ENCODE measurements at regions not wholly inside any gene's neighbourhood (a gene's known extent, or its start where the extent isn't known, plus 50 kb on each side); places are given as distances from the start of the nearest gene placed in this dataset.

DNA sequence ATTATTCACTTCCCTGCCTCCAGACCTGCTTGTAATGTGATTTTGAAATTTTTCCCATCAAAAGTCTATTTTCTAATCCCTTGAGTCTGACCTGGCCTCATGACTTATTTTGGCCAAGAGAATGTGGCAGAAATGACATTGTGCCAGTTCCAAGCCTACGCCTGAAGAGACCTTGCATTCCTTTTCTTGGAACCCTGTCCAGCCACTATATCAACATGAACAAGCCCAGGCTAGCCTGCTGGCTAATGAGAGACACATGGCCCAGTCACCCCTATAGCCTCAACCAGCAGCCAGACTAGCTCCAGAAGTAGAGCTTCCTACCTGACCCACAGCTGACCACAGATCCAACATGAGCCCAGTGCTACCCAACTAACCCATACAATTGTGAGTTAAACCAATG, 121.1 kb upstream of the ACP3 start:
- no peak for DNase-seq

DNA sequence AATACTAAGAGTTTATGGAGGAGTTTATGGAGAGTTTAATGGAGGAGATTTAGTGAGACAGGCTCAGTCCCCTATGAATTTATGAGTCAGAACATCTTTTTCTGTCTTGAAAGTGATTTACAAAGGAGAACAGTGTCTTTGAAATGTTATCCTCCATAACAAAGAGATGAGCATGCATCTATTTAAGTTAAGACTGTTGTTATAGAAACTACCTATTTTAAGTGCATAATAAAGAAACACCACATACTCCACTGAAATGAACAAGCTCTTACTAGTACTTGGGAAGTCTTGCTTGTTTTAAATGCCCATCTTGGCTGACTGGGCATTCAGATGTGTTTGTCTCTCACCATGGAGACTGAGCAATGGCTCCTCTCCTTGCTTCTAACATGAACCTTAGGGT, 118.7 kb upstream of the ACP3 start:
- DNase-seq: no peak

DNA sequence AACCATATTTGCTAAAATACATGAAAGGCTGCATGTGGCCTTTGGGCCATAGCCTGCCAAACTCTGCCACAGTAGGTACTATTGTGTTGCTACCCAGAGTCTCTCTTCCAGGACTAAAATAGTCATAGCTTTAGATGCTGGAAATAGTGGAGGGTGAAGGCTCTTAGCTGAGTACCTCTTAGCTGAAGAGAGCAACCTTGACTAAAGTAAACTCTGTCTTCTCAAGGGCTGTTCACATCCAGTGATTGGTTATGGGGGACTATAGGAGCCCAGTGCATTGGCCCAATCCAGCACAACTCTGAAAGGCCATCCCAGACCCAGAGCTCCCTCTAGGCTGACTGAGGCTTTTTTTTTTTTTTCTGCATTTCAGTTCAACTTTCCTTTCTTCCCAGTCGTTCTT, 117.8 kb upstream of the ACP3 start:
- no peak for DNase-seq

DNA sequence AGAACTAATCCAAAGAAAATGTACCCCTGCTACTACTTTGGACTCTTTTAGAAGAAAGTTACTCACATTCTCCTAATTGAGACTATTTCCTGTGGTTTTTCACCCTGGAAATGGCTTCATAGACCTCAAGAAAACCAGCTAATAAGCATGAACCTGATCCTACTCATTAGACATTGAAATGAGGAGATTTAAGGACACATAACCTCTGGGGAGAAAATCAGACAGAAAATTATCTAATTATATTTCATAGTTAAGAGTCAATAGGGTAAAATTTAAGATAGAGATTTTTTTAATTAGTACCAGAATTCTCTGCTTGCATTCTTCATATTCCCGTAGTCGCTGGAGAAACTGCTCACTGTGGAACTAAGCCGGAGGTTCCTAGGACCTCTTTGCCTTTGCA, 114.6 kb upstream of the ACP3 start:
- DNase-seq: no peak

DNA sequence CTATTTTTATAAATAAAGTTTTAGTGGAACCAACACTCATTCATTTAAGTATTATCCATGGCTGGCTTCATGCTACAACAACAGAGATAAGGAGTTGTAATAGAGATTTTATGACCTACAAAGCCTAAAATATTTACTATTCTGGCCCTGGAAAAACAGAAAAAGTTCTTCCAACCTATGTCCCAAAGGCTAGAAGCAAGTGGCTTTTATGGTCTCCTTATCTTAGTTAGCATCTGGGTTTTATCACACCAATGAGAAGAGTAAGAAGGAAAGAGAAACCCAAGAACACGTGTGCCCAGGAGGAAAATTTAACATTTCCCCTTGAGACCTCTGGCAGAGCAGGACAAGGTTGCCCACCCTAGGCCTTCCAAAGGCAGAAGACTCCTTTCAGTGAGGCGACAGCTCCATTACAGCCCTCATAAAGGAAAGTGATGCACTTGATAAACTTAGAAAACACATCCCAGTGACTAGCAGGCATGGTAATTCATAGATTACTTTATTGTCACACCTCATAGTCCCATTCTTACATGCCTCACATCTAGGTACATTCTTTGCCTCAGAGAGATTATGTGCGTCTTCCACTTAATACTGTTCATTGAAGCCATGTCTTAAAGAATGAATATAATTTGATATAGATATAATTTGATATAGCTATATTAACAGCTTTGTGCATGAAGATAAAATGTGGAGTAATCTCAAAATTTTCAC, 113.2 kb upstream of the ACP3 start:
- no peak for DNase-seq

DNA sequence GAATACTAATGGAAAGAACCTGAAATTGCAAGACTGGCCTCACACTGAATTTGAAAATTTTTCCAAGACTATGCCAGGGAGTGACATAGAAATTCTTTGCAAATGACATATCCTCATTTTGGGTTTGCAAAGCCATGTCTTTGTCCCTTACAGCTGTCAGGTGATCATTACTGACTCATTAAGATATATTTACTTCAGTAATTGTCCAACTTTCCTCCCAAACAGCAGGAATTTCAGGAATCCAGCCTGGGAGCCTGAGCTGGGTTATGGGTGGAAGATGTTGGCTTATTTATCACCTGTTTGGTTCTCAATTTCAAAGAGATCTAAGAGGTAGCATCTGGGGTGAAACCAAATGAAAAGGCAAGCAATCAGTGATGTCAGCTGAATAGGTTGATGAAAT, 111.6 kb upstream of the ACP3 start:
- no peak for DNase-seq

DNA sequence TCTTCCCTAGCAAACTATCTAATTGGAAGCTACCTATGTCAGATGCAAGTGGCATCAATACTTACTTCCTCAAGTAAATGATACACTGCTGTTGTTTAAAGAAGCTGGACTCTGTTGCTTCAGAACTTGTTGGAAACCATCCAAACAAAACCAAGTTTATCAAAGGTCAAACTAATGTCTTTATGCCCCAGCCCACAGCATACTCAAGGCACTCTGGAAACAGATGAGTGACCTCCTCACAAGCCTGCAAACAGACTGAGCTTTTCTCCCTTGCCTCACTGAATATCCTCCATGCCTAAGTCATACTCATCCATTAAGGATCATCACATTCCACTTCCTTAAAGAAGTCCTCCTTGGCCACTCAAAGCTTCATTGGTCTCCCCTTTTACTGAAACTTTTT, 107.4 kb upstream of the ACP3 start:
- DNase-seq: no peak

DNA sequence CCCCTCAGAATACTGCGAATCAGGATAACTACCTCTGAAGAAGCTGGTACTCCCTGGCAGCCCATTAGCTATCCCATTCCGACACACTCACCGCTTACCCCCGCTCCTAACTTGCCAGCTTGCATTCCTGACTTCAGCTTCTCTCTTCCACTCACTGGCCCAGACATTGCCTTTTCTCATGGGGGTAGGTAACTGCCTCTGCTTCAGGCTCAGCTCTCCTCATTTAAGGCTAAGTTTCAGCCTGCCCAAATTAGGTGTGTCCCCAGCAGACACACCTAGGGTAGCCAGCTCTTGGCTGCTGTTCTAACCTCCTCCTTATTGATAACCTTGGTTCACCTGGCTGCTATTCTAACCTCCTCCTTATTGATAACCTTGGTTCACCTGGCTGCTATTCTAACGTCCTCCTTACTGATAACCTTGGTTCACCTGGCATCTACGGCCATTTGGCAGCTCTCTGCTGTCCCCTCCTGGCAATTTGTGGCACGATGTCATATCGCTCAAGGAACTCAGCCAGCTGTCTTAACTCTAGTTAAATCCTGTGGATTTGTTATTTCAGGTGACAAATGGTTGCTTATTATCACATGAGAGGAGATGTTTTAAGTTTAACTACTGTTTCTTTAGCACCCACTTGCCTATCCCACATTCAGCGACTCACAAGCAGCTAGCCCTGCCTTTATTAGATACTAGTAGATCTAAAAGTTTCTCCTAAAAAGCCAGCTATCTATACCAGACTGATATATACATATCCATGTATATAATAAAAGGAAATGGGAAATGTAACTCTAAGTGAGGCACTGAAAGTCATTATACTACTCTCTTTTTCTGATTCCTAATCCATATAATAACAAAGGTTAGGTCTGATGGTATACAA, 106.5 kb upstream of the ACP3 start:
- no peak for DNase-seq

DNA sequence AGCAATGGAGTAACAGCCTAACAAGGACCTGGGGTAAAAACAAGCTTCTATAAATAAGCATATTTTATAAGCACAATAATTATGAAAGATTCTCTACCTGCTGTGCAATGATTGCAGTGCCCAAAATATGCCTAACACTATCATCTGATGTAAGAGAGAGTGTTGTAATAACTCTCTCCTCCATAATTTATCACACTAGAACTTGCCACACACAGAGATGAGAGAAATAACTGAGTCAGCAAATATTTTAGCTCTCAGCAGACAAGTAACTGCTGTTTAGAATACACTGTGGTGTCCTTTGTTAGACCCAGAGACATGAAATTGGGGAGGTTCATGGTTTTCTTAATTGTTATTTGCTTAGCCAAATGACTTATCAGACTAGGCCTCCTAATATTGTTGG, 105.3 kb upstream of the ACP3 start:
- DNase-seq: no peak

DNA sequence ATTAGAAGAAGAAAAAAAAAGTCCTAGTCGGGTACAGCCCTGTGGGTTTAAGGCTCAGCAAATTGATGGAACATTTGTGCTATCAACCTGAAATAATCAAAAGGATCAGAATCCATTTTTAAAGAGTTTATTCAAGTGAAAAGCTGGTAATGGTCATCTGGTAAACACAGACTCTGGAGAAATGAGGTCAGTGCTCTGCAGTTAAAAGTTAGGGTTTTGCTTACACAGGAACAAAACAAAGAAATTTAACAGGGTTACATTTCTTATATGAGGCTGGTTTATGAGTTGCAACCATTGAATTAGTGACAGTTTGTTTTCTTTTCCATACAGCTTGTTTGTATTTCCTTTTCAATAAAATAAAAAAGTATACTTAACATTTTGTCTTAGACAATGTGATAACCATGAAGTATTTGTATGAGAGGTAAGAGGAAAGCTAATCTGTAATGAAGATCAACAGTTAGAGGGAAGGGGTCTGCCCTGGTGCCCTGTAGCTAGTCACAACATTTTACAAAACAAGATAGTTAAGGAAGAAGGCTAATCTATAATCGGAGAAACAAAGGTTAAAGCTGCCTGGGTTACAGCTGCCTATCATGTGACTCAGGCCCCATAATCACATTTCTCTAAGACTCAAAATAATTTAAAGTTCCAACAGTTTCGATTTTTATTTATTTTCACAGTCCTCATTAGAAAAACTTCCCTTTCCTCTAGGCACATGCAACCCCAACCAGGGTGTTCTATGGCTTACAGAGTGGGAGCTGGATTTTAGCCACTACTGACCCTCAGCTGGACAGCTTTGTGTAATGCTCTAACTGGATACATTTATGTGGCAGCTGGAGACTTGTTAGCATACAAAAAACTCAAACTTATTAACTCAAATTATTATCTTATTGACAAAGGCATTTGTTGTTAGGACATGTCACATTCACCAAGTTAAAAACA, 98.1 kb upstream of the ACP3 start:
- DNase-seq: no peak

DNA sequence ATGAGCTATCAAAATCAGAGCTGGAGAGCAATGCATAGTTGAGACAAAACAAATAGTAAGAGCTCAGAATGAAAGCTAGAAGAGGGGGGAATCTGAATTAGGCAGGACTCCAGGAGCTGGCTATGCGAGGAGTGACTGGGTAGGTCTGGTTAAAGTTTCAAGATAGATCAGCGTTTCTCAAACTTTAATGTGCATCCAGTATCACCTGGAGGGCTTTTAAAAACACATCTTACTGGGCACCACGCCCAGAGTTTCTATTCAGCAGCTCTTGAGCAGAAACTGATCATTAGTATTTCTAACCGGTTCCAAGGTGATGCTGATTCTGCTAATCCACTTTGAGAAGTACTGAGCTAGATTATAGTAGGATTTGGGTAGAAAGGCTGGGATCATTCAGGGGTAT, 96.2 kb upstream of the ACP3 start:
- no peak for DNase-seq

DNA sequence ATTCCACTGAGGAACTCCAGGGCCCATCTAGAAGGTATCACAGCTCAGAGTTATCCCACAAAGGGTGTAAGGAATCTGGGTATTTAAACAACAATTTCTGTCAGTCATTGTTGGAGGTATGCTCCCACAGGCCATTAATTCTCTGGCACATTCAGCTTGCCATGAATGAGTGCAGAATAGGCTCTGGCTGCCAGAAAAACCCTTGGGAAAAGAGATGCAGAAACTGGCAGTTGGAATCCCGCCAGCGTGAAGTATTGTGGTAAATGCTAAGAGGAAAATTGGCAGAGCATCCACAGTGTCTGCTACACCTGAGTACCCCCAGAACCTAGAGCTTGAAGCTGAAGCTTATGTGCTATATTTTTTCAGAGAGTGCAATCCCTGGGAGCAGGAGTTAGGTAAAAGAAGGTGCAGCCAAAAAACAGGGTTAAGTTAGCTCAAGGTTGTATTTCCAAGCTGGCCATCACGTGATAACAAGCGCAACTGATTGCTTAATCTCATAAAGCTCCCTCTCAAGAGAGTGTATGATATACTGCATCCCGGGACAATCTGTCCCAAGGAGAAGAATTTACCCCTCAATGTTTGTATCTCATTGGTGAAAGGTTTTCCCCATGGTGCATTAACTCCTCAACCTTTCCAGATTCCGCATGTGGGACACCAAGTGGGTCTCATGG, 94.2 kb upstream of the ACP3 start:
- DNase-seq: peak; percentile 76

DNA sequence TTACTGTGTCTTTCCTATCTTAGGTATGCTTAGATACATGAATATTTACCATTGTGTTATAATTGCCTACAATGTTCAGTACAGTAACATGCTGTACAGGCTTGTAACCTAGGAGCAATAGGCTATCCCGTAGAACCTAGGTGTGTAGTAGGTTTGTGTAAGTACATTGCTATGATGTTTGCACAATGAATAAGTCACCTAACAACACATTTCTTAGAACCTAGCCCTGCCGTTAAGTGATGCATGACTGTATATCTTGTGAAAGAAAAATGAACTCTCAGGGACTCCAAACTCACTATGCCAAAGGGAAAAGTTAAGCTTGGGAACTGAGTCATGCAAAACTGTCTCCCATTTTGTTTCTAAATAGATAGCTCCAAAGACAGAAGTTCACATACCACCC, 91.5 kb upstream of the ACP3 start:
- no peak for DNase-seq

DNA sequence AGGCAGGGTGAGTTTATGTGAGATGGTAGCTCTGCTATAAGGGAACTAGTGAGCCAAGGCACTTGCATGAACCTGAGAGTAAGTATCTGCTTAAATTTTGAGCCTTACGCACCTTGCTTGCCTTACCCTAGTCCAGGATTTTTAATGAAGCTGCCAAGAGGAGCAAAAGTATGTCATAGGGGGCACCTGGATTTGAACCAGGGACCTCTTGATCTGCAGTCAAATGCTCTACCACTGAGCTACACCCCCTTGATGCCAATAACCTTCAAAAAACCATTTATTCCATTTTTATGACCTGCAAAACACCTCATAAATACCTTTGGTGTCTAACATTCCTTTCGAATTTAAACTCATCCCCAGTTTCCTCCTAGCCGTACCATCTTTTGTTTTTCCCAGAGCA, 88.3 kb upstream of the ACP3 start:
- no peak for DNase-seq

DNA sequence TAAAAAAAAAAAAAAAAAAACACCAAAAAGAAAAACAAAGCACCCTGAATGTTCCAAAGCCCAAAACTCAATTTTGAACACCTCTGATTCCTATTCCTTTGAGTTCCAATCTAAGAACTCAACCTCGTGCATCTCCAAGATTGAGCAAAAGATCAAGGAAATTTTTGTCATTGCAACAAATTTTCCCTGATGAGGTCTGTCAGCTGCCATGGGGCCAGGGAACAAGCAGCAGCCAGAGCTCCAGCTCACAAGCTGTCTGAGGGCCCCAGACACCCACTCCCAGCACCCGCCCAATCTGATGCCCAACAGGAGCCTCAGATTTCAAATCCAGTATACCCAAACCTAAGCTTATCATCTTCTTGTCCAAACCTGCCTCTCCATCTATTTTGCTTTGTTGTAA, 87.6 kb upstream of the ACP3 start:
- no peak for DNase-seq

DNA sequence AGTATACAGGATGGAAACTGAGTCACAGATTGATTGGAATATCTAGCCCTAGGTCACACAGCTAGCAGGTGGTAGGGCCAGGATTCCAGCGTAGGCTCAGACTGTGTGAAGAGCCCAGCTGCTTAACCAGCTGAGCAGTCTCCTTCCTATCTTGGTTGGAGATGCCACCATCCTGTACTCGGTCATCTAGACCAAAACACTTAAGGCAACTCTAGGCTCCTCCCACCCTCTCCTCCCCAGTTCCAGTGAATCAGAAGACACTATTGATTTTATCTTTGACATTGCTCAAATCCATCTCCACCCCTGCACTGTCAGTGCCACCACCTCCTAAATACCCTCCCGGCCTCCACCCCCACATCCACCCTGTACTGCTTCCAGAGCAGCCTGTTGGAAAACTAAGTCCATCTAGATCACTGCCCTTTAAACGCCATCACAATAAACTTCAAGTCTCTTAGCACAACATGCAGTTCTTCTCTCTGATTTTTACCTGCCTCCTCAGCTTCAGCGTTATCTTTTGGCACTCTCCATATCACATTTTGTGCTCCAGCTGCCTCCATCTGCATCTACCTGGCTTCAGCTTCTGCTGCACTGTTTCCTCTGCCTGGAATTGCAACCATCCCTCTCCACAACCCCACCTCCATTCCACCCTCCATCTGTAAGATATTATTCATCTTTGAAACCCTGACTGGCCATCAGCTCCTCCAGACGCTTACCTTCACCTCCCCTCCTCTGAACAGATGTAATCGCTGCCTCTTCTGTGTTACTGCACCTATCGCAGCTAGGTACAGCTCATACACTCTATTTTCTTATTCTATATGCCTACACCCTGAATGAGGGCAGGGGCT, 86.8 kb upstream of the ACP3 start:
- DNase-seq: no peak

DNA sequence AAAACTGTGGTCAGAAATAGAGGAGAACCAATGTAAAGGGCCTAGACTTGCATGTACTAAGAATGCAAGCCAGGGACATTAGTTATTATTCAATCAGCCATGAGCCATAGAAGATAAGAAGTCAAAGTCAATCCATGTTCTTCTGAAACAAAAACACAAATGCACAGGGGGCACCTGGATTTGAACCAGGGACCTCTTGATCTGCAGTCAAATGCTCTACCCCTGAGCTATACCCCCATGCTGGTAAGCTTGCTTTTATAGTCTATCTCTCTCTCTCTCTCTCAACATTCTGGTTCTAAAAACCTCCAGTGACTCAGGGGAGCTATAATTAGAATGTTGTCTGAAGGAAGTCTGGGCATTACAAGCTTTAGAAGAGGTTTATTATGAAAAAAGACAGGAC, 85.6 kb upstream of the ACP3 start:
- DNase-seq: no peak

DNA sequence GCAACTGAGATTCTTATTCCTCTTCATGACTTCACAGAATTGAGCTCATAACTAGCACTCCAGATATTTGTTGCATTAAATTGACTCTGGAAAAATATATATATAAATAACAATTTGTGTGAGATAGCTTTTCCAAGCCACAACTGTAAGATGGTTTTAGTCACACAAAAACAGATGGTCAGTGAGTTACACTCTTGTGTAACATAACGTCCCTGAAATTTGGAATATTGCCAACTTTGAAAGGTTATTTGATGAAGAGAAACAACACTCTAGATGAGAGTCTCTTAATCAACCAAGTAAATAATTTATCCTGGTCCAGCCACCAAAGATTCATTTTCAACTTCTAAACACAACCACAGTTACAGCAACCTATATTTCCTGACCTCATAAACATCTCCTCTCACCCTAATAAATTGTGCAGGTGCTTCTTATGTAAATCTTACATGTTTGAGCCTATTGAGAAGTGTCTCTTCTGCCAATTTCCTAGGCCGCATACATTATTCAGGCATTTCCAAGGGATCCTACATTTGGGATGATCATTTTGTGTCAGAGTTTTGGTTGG, 84.9 kb upstream of the ACP3 start:
- no peak for DNase-seq

DNA sequence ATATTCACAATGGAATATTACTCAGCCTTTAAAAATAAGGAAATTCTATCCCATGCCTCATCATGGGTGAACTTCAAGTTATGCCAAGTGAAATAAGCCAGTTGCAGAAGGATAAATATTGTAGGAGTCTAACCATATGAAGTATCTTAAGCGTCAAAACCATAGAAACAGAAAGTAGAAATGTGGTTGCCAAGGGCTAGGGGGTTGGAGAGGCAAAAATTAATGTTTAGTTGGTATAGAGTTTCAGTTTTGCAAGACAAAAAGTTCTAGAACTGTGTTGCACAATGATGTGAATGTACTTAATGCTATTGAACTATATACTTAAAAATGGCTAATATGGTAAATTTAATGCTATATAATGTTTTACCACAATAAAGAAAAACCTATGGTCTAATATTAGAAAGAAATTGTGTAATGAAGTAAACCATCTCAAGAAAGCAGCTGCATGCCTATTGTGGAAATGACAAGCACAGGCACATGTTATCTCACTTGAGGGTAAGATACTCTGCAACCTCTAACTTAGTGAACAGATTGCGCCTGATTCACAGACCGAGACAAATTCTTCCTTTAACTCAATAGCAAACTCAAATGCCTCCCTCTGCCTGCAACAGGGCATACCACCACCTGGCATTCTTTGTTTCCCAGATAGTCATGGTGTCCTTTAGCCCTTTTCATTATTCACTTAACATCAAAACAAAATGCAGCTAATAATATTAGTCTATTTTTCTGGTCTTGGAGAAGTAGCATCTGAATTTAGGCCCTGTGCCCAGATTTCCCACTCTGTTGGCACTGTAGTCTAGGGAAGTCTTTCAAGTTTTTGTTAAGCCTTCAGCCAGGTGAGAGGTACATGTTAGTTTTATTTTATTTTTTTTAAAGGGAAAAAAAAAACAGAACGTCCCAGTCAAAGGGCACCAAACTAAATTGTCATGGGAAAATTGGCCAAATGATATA, 80.2 kb upstream of the ACP3 start:
- no peak for DNase-seq

DNA sequence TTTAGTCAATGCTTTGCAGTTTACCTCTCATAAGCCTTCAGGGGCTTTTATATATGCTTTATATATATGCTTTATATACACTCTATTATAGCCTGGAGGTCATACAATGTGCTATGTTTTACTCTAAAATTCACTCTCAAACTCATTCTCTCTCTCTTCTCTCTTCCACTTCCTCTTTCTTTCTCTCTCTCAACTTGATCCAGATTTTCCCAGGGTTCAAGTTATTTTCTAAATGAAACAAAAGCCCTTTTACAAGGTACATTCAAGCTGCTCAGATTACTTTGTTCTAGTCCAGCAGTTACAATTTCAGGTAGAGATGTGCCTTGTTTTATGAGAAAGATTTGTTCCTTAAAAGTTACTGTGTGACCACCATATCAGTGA, 79.6 kb upstream of the ACP3 start:
- DNase-seq: no peak
